Fibroblast of gingiva (primary cell): ENCODE measurements at regions not wholly inside any gene's neighbourhood (a gene's known extent, or its start where the extent isn't known, plus 50 kb on each side); places are given as distances from the start of the nearest gene placed in this dataset.
A peak's percentile ranks its signal among the peaks of the same experiment; 100 is the strongest.
"Not testable (repeated sequence)": the region's sequence is repeated elsewhere in the genome, so short reads cannot be mapped to it uniquely, and the experiment has no call there.

Experiments
- DNase-seq: peaks from one replicate; pipeline ENCODE4 v3.0.0-alpha.2; 2011; ENCODE audit warnings: low read depth

DNA sequence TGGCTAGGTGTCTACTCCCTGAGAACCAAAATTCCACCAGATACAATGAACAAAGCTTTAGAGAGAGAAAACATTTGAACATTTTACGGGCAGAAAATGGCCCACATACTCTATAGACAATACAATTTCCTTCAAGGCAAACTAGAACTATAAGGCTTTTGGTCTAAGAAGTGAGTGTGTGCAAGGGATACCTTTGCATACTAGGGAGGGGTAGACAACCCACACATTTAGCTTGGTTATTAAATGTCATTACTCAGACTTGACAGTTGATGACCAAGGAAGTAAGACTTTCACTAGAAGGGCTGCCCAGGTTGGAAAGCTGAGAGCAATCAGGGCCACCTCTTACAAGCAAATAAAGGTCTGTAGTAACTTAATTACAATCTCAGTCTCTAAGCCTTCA, 64.0 kb upstream of the PLEKHM1 start:
- DNase-seq: not testable (repeated sequence)

DNA sequence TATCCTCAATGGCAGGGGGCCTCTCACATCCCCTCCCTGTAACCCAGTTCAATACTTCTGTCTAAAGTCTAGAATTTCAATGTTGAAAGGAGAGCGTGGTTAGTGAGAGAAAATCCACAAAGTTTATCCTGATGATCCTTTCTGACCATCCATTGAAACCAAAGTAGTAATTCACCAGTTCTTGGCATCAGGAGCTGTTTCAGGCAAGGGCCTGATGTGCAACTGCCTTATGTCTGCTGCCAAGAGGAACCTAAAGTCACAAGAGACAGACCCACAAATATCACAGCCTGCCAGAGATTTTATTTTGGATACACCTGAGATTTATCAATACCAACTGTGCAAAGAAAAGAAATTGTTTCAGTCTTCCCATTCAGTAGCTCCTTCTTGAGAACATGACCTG, 68.3 kb upstream of the PLEKHM1 start:
- not testable (repeated sequence) for DNase-seq

DNA sequence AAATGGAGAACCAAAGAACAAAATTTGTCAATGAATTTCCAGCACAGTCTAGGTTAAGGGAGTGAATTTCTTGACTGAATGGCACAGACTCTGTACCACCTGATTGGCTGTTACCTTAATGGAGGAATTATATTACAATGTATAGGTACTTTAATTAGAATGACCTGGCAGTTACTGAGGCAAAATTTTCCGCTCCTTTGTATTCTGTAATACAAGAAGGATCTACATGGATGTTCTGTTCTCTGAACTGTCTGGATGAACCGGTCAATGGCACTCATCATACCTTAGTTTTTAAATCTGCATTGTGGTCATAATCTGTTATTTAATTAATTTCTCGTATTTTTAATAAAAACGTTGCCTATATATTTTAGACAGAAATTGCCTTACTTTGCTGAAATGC, 72.3 kb upstream of the PLEKHM1 start:
- not testable (repeated sequence) for DNase-seq

DNA sequence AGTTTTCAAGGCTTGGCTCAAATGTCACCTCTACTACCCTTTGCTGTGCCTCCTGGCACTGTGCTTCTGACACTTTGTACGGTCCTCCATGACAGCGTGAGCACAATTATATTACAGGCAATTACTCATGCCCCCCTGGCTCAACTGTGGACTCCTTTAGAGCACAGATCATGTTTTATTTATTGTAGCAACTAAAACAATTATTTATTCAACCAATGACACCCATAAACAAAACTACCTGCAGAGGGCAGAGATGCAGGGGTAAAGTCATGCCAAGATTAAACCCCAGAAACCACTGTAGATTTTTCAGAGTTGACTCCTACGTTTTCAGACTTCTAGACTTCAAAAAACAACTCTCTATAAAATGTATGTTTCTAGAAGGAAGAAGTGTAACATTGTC, 72.8 kb upstream of the PLEKHM1 start:
- not testable (repeated sequence) for DNase-seq

DNA sequence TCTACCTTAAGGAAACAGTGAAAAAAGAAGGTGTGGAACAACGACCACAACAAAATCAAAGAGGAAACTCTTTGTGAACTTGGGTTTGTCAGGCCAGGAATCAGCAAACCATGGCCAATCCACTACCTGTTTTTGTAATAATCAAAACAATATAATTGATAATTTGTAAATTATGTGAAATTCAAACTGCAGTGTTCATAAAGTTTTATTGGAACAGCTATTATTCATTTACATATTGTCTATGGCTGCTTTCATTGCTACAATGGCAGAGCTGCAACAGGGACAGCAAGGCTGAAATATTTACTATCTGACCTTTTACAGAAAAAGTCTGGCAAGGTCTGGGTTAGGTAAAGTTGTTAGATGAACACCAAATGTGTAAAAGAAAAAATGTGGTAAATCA, 77.8 kb upstream of the PLEKHM1 start:
- DNase-seq: not testable (repeated sequence)

DNA sequence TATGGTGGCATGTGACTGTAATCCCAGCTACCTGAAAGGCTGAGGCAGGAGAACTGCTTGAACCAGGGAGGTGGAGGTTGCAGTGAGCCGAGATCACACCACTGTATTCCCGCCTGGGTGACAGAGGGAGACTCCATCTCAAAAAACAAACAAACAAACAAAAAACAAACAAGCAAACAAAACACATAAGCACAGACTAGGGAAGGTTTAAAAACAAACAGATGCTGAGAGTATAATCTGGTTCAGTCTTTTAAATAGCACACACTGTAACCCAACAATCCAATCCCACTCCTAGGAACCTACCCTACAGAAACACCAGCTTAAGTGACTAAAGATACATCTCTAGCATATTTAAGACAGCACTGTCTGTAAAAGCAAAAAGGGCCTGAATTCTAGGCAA, 82.8 kb upstream of the PLEKHM1 start:
- not testable (repeated sequence) for DNase-seq

GRCh38 chr17:45573924-45574770, 83.6 kb upstream of the PLEKHM1 start:
- peak; percentile 71 for DNase-seq

DNA sequence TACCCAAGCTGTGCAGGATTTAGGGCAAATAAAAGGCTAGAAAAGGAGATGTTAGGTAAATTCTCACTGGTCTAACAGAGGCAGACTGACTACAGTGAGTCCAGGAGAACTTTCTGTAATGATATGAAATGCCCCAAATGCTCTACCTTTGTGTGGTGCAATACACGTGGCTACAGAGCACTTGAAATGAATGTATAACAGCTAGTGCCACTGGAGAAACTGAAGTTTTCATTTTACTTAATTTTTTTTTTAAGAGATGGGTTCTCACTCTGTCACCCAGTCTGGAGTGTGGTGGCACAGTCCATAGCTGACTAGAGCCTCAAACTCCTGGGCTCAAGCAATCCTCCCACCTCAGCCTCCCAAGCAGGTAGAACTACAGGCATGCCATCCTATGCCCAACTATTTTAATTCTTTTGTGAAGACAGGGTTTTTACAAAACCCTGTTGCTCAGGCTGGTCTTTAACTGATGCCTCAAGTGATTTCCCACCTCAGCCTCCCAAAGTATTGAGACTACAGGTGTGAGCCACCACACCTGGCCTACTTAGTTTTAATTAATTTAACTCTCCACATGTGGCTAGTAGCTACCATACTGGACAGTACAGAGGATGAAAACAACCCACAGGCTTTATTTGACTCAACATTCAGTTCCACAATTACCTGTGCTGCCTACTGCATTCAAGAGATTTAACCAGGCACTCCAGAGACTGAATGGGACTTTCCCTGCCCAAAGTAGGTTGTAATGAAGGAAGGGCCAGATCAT, 84.8 kb upstream of the PLEKHM1 start:
- DNase-seq: no peak

DNA sequence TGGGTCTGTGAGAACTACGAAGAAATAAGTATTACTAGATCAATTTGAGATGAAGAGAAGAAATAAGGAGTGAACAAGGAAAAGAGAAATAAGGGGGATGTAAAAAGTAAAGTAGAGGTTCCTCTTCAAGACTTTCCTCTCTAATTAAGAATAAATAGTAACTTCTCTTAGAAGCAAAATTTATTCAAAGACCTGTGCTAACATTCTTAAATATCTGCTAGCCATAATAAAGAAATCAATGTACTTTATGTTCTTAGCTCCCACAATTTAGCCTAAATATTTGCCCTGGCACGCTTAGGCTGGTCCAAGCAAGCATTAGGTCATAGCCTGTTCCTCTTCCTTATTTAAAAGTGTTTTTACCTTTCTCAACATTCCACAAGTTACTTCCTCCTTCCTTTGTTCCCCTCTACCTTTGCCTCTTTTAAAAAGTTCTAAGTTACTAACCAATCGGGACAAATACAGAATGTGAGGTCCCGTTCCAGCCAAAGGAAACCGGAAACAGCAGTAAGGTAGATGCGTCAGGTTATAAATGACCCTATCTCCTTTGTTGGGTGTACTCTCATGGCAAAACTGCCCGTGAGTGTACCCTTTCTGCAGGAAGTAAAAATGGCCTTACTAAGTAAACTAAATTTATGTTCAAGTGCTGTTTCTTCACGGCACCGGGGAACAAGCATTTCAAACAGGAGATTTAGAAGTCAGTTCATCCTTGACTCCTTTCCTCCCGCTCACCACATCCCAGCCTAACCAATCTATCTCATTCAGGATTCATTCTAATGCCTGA, 86.2 kb upstream of the PLEKHM1 start:
- not testable (repeated sequence) for DNase-seq

GRCh38 chr17:45577571-45578279, 87.2 kb upstream of the PLEKHM1 start:
- peak; percentile 1 for DNase-seq

GRCh38 chr17:45578516-45579455, 88.3 kb upstream of the PLEKHM1 start:
- peak; percentile 4 for DNase-seq

- peak; percentile 1 for DNase-seq
Observed at GRCh38 chr17:45579529-45580495, 89.3 kb upstream of the PLEKHM1 start.

DNA sequence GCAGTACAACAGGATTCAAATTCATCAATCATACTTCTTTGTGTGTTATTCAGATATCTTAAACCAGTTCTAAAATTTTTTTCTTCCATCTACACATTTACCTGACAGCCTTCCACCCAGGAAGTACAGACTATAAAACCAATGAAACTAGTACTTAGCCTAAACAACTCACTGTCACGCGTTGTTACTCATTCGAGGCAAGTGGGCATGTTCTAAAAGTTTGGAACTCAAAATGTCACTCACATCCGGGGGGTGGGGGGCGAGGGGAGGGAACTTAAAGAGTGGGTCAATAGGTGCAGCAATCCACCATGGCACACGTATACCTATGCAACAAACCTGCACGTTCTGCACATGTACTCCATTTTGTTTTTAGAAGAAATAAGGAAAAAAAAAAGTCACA, 90.4 kb upstream of the PLEKHM1 start:
- DNase-seq: no peak

DNA sequence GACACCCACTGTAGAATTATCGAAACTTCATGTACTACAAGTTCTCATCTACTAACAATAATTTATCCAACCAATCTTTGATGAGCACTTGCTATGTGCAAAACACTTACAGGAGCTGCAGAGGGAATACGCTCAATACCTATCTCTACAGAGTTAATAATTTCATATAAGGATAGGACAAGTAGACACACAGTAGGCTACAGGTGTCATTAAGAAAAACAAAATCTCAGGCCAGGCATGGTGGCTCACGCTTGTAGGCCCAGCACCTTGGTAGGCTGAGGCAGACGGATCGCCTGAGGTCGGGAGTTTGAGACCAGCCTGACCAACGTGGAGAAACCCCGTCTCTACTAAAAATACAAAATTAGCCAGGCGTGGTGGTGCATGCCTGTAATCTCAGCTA, 91.3 kb upstream of the PLEKHM1 start:
- DNase-seq: no peak

DNA sequence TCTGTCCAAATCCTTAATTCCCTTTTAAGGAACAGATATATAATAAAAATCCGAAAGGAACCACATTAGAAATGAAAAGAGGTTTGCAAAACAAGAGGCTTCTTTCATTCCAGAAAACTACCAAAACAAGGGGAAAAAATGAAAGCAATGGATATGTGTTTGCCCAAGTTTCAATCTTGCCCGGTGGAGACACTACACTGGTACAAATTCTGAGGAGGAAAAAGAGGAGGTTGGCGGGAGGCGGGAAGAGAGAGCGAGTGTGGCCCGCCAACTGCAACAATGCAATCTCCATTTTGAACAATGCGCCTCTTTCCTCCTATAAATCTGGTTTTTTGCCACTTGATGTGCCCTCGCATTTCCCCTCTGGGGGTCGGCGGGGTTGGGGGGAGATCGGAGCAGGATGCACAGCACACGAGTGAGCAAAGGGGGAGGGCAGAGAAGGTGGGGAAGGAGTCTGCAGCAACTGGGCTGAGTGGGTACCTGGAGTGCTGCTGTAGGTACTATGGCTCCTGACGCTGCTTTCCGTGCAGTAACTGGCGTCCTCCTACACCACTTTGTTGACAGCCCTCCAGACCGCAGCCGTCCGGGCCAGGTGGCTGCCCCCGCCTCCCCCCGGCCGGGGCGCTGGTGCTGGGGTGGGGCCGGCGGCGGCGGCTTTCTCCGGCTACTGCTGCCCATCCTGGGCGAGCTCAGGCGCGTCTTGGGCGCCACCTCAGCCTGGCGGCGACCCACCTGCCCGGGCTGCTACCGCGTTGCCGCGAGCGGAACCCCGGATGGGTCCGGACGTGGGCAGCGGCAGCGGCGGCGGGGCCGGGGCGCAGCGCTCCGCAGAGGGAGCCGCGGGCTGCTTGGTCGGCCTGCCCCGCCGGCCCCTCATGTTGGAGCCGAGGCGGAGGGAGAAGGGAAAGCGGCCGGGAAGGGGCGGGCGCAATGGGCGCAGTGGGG, 93.8 kb upstream of the PLEKHM1 start:
- peak; percentile 42 for DNase-seq

GRCh38 chr17:45585037-45585733, 94.7 kb upstream of the PLEKHM1 start:
- peak; percentile 74 for DNase-seq

DNA sequence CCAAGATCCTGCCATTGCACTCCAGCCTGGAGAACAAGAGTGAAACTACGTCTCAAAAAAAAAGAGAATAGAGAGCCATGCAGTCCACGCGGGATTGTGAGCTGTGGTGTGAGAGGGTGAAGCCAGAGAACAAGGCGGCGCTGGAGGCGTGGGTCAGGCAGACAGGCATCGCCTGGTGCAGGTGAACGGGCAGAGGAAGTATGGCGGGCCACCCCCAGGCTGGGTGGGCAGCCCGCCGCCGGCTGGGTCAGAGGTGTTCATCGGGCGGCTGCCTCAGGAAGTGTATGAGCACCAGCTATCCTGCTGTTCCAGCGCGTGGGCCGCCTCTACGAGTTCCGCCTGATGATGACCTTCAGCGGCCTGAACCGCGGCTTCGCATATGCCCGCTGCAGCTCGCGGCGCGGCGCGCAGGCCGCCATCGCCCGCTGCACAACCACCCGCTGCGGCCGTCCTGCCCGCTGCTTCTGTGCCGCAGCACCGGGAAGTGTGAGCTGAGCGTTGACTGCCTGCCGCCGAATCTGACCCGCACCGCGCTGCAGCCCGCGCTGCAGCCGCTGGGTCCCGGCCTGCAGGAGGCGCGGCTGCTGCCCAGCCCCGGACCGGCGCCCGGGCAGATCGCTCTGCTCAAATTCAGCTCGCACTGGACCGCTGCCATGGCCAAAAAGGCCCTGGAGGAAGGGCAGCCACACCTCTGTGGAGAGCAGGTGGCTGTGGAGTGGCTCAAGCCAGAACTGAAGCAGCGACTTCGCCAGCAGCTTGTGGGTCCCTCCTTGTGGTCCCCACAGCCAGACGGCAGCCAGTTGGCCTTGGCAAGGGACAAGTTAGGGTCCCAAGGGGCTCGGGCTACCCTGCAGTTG, 95.5 kb upstream of the PLEKHM1 start:
- DNase-seq: peak; percentile 12
